A673 (cell line): ENCODE measurements at regions not wholly inside any gene's neighbourhood (a gene's known extent, or its start where the extent isn't known, plus 50 kb on each side); places are given as distances from the start of the nearest gene placed in this dataset.

Source experiments
- BruUV-seq: library from RNA; stranded (reverse); fragments of 400-500 nt; replicated peaks from 2 replicates; lab custom pipeline; 2021; lab: Mats Ljungman, UMichigan
- CTCF ChIA-PET: fragments of 300-600 bp; sonication (Branson Sonifier 250); formaldehyde crosslinking; loops from one replicate; lab custom pipeline; 2022; ENCODE audit warnings: antibody characterized with exemption; lab: Charles Lee
- POLR2A ChIA-PET: fragments of 300-600 bp; sonication (Branson Sonifier 250); formaldehyde crosslinking; loops from one replicate; lab custom pipeline; 2022; ENCODE audit warnings: antibody characterized with exemption; ENCODE audit not compliant: low non-redundant PET; lab: Charles Lee
- DNase-seq: peaks from one replicate; pipeline ENCODE4 v3.0.0-alpha.2; 2015; ENCODE audit warnings: low spot score
- H3K27ac ChIP-seq: fragments of 200-600 bp; sonication (generic); 2 replicates; pipeline ENCODE4 v1.5.1; 2016; ENCODE audit warnings: mixed run types, low read depth, mild to moderate bottlenecking, mixed read lengths, antibody characterized with exemption, low read length; ENCODE audit not compliant: poor library complexity, severe bottlenecking
- H3K27me3 ChIP-seq: fragments of 200-600 bp; sonication (generic); replicated peaks from 2 replicates; pipeline ENCODE4 v1.6.1; 2017; ENCODE audit warnings: mixed run types, low read depth, mild to moderate bottlenecking, mixed read lengths, antibody characterized with exemption, low read length; ENCODE audit not compliant: insufficient read depth, poor library complexity
- H3K36me3 ChIP-seq: fragments of 200-600 bp; sonication (generic); 2 replicates; pipeline ENCODE4 v1.6.1; 2016; ENCODE audit warnings: mixed run types, mild to moderate bottlenecking, mixed read lengths, antibody characterized with exemption, low read length; ENCODE audit not compliant: insufficient read depth, poor library complexity, severe bottlenecking
- H3K4me1 ChIP-seq: fragments of 200-600 bp; sonication (generic); 2 replicates; pipeline ENCODE4 v1.6.1; 2017; ENCODE audit warnings: mixed run types, mild to moderate bottlenecking, mixed read lengths, antibody characterized with exemption, low read length; ENCODE audit not compliant: insufficient read depth, poor library complexity, severe bottlenecking
- H3K4me3 ChIP-seq: fragments of 200-600 bp; sonication (generic); 2 replicates; pipeline ENCODE4 v1.5.1; 2016; ENCODE audit warnings: low read depth, mixed run types, mild to moderate bottlenecking, mixed read lengths, low read length; ENCODE audit not compliant: poor library complexity, severe bottlenecking
- H3K9me3 ChIP-seq: fragments of 200-600 bp; sonication (generic); 2 replicates; pipeline ENCODE4 v1.6.1; 2016; ENCODE audit warnings: mixed run types, low read depth, mild to moderate bottlenecking, mixed read lengths, antibody characterized with exemption, low read length; ENCODE audit not compliant: poor library complexity, severe bottlenecking
- CTCF ChIP-seq: fragments of 300-800, 200-600 bp; sonication (generic); conservative IDR thresholded peaks from 2 replicates; pipeline ENCODE4 v1.5.1; 2017; ENCODE audit warnings: low read depth, mild to moderate bottlenecking, antibody characterized with exemption, low read length, moderate library complexity, mixed read lengths
- EZH2 ChIP-seq: fragments of 200-600 bp; sonication (generic); IDR thresholded peaks from 2 replicates; pipeline ENCODE4 v1.6.1; 2017; ENCODE audit warnings: borderline replicate concordance, low read depth, mild to moderate bottlenecking, mixed read lengths, antibody characterized with exemption, low read length; ENCODE audit not compliant: poor library complexity, severe bottlenecking
- intact Hi-C: fragments of 100-400 bp; cut with micrococcal nuclease; formaldehyde crosslinking; loops from one replicate; pipeline ENCODE4 v1.10.0; 2022; ENCODE audit not compliant: unreplicated experiment

- H3K9me3 ChIP-seq, result no peaks in the 10 kb centered on the region
- no TSS peak for BruUV-seq
- no peak overlapping the region for H3K4me3 ChIP-seq
- POLR2A ChIA-PET, result no interaction called here
- H3K4me1 ChIP-seq, result no peaks in the 10 kb centered on the region
- H3K36me3 ChIP-seq, result no peaks in the 10 kb centered on the region
- TF ChIP-seq CTCF (no peak), EZH2 (no peak)
- CTCF ChIA-PET, result no interaction called here
- H3K27ac ChIP-seq, result no peak overlapping the region
- no peak for DNase-seq
- H3K27me3 ChIP-seq, result peaks cover 21% of the 10 kb centered on the region
- intact Hi-C loops, result no loop called here
Measured at GRCh38 chr16:55938126-55938525, 63.0 kb upstream of the CES5A start.

GRCh38 chr16:55933038-55933437, 57.9 kb upstream of the CES5A start:
- CTCF ChIA-PET, result no interaction called here
- TF ChIP-seq EZH2 (no peak), CTCF (no peak)
- BruUV-seq, result no TSS peak

GRCh38 chr16:55930036-55930435, 54.9 kb upstream of the CES5A start:
- Histone ChIP-seq H3K27ac (no peak overlapping the region), H3K27me3 (peaks cover 11% of the 10 kb centered on the region), H3K36me3 (no peaks in the 10 kb centered on the region), H3K4me1 (no peaks in the 10 kb centered on the region), H3K4me3 (no peak overlapping the region), H3K9me3 (no peaks in the 10 kb centered on the region)
- POLR2A ChIA-PET, result no interaction called here
- BruUV-seq, result no TSS peak
- intact Hi-C loops, result no loop called here
- CTCF ChIA-PET, result no interaction called here
- no peak for DNase-seq
- no peak for TF ChIP-seq CTCF
- no peak for TF ChIP-seq EZH2

More at GRCh38 chr16:55933038-55933437, 57.9 kb upstream of the CES5A start:
- H3K9me3 ChIP-seq, result no peaks in the 10 kb centered on the region
- no peaks in the 10 kb centered on the region for H3K36me3 ChIP-seq
- H3K4me1 ChIP-seq, result no peaks in the 10 kb centered on the region
- peaks cover 4% of the 10 kb centered on the region for H3K27me3 ChIP-seq
- H3K27ac ChIP-seq, result no peak overlapping the region
- POLR2A ChIA-PET, result no interaction called here
- intact Hi-C loops, result no loop called here
- no peak overlapping the region for H3K4me3 ChIP-seq
- DNase-seq, result peak; percentile 6
